Liver (tissue), 8 donors: ENCODE measurements at regions not wholly inside any gene's neighbourhood (a gene's known extent, or its start where the extent isn't known, plus 50 kb on each side); places are given as distances from the start of the nearest gene placed in this dataset.

Source experiments
- DNase-seq: peaks from one replicate; pipeline ENCODE4 v3.0.0-alpha.2; 2017; ENCODE audit warnings: low spot score
- H3K27ac ChIP-seq, 2 donors: one replicate each; pipeline ENCODE4 v1.7.0; 2013; ENCODE audit warnings: inconsistent platforms in 2 of 2, low read length in 2 of 2, control low read depth in 1 of 2, low read depth in 1 of 2, mild to moderate bottlenecking in 1 of 2
- H3K27me3 ChIP-seq, 4 donors: one replicate each; pipeline versions ENCODE4 v1.6.1 to v1.7.0; 2013; ENCODE audit warnings: low read length in 3 of 4, inconsistent platforms in 1 of 4, mild to moderate bottlenecking in 1 of 4, moderate library complexity in 1 of 4; ENCODE audit not compliant: control insufficient read depth in 4 of 4, insufficient read depth in 4 of 4
- H3K36me3 ChIP-seq, 4 donors: one replicate each; pipeline versions ENCODE4 v1.6.1 to v1.7.0; 2013; ENCODE audit warnings: low read length in 3 of 4, mild to moderate bottlenecking in 3 of 4, low read depth in 1 of 4, moderate library complexity in 1 of 4; ENCODE audit not compliant: control insufficient read depth in 4 of 4, insufficient read depth in 3 of 4
- H3K4me1 ChIP-seq, 4 donors: one replicate each; pipeline versions ENCODE4 v1.6.1 to v1.7.0; 2013; ENCODE audit warnings: low read length in 3 of 4, mild to moderate bottlenecking in 3 of 4, moderate library complexity in 1 of 4; ENCODE audit not compliant: control insufficient read depth in 4 of 4, insufficient read depth in 4 of 4
- H3K4me3 ChIP-seq, 3 donors: one replicate each; pipeline versions ENCODE4 v1.6.1 to v1.7.0; 2013; ENCODE audit warnings: low read length in 3 of 3, control low read depth in 1 of 3, low read depth in 1 of 3, mild to moderate bottlenecking in 1 of 3
- H3K9ac ChIP-seq, 2 donors: one replicate each; pipeline ENCODE4 v1.7.0; 2013; ENCODE audit warnings: low read length in 2 of 2, mild to moderate bottlenecking in 2 of 2, moderate library complexity in 2 of 2, control low read depth in 1 of 2, low read depth in 1 of 2
- H3K9me3 ChIP-seq, 4 donors: one replicate each; pipeline versions ENCODE4 v1.6.1 to v1.7.0; 2013; ENCODE audit warnings: low read length in 3 of 4; ENCODE audit not compliant: control insufficient read depth in 4 of 4
- ATF3 ChIP-seq: IDR thresholded peaks from 2 replicates; pipeline ENCODE4 v1.6.1; 2016; ENCODE audit warnings: antibody characterized with exemption
- CTCF ChIP-seq: fragments of 150-350 bp; IDR thresholded peaks from 2 replicates; pipeline ENCODE4 v1.5.1; 2017; ENCODE audit warnings: improper control_type of control experiment, low read depth, low read length; ENCODE audit not compliant: missing input control
- EGR1 ChIP-seq, 2 donors: IDR thresholded peaks; 2 replicates each; pipeline ENCODE4 v1.6.1; 2016 to 2018; ENCODE audit warnings: antibody characterized with exemption in 2 of 2, low read depth in 2 of 2
- FOXA1 ChIP-seq: IDR thresholded peaks from 2 replicates; pipeline ENCODE4 v1.6.1; 2016; ENCODE audit warnings: antibody characterized with exemption
- FOXA2 ChIP-seq: IDR thresholded peaks from 2 replicates; pipeline ENCODE4 v1.6.1; 2016; ENCODE audit warnings: antibody characterized with exemption
- GABPA ChIP-seq, 2 donors: IDR thresholded peaks in 1 of 2; conservative IDR thresholded peaks in 1 of 2; 2 replicates each; pipeline ENCODE4 v1.6.1; 2016; ENCODE audit warnings: antibody characterized with exemption in 2 of 2, mild to moderate bottlenecking in 1 of 2, moderate library complexity in 1 of 2
- HNF4A ChIP-seq, 2 donors: conservative IDR thresholded peaks; 2 replicates each; pipeline ENCODE4 v1.6.1; 2016; ENCODE audit warnings: antibody characterized with exemption in 2 of 2, mild to moderate bottlenecking in 2 of 2
- HNF4G ChIP-seq: IDR thresholded peaks from 2 replicates; pipeline ENCODE4 v1.6.1; 2016; ENCODE audit warnings: antibody characterized with exemption
- JUND ChIP-seq, 2 donors: IDR thresholded peaks; 2 replicates each; pipeline ENCODE4 v1.6.1; 2016; ENCODE audit warnings: antibody characterized with exemption in 2 of 2
- MAX ChIP-seq: IDR thresholded peaks from 2 replicates; pipeline ENCODE4 v1.6.1; 2016; ENCODE audit warnings: antibody characterized with exemption
- NR2F2 ChIP-seq: IDR thresholded peaks from 2 replicates; pipeline ENCODE4 v1.6.1; 2016; ENCODE audit warnings: antibody characterized with exemption
- RAD21 ChIP-seq, 2 donors: IDR thresholded peaks; 2 replicates each; pipeline ENCODE4 v1.6.1; 2016; ENCODE audit warnings: antibody characterized with exemption in 2 of 2, mild to moderate bottlenecking in 2 of 2
- REST ChIP-seq: IDR thresholded peaks from 2 replicates; pipeline ENCODE4 v1.6.1; 2016; ENCODE audit warnings: antibody characterized with exemption, mild to moderate bottlenecking
- RXRA ChIP-seq, 2 donors: IDR thresholded peaks; 2 replicates each; pipeline ENCODE4 v1.6.1; 2017 to 2018; ENCODE audit warnings: antibody characterized with exemption in 2 of 2, mild to moderate bottlenecking in 1 of 2
- SP1 ChIP-seq: IDR thresholded peaks from 2 replicates; pipeline ENCODE4 v1.6.1; 2018; ENCODE audit warnings: antibody characterized with exemption, mild to moderate bottlenecking
- TAF1 ChIP-seq: conservative IDR thresholded peaks from 2 replicates; pipeline ENCODE4 v1.6.1; 2016; ENCODE audit warnings: antibody characterized with exemption, mild to moderate bottlenecking
- YY1 ChIP-seq: IDR thresholded peaks from 2 replicates; pipeline ENCODE4 v1.6.1; 2016; ENCODE audit warnings: antibody characterized with exemption, mild to moderate bottlenecking
- ZBTB33 ChIP-seq: IDR thresholded peaks from 2 replicates; pipeline ENCODE4 v1.6.1; 2016; ENCODE audit warnings: antibody characterized with exemption
- WGBS: extraction: QIAGEN DNeasy Blood & Tissue Kit; methylation state at CpG from one replicate; pipeline ENCODE4 v1.1.7; 2013; 5-methylcytosine and 5-hydroxymethylcytosine counted together
- donor health status: healthy.
- donor health status: healthy.
- donor health status: healthy.
- donor health status: healthy.
- donor health status: healthy.

GRCh38 chr10:78483641-78484040, 450.0 kb downstream of the RPS24 start:
- no peak for TF ChIP-seq TAF1
- TF ChIP-seq EGR1 (IDR thresholded peaks at IDR 0.05; ENCODE audit: low read depth in 2 of 2), result no peak
- no peak for TF ChIP-seq RXRA (IDR thresholded peaks at IDR 0.05)
- TF ChIP-seq MAX, result no peak
- no peak for TF ChIP-seq ZBTB33
- TF ChIP-seq HNF4G, result no peak
- no peak for TF ChIP-seq REST
- TF ChIP-seq JUND (IDR thresholded peaks at IDR 0.05), result no peak
- no peak for TF ChIP-seq GABPA (IDR thresholded peaks at IDR 0.05 in 1 of 2, conservative IDR thresholded peaks at IDR 0.05 in 1 of 2)
- no peak for TF ChIP-seq ATF3
- TF ChIP-seq YY1, result no peak
- no peak for TF ChIP-seq SP1
- no peak for TF ChIP-seq FOXA1
- TF ChIP-seq HNF4A (conservative IDR thresholded peaks at IDR 0.05), result no peak
- no peak for TF ChIP-seq NR2F2
- TF ChIP-seq CTCF, result no peak
- no peak for TF ChIP-seq RAD21 (IDR thresholded peaks at IDR 0.05)
- no peaks in the 10 kb centered on the region for H3K36me3 ChIP-seq
- DNase-seq, result no peak
- H3K27ac ChIP-seq, result no peak overlapping the region
- WGBS, result 92% methylated on average over 3 of the region's 3 CpGs
- no peaks in the 10 kb centered on the region for H3K9me3 ChIP-seq
- H3K4me1 ChIP-seq, result no peaks in the 10 kb centered on the region
- H3K9ac ChIP-seq, result no peak overlapping the region
- no peaks in the 10 kb centered on the region for H3K27me3 ChIP-seq
- no peak overlapping the region for H3K4me3 ChIP-seq

- DNase-seq, result no peak
- H3K27me3 ChIP-seq, result peaks cover 0 to 4% (median 0%) of the 10 kb centered on the region in 4 donors
- H3K9me3 ChIP-seq, result peaks cover 0 to 4% (median 3%) of the 10 kb centered on the region in 4 donors
- H3K9ac ChIP-seq, result no peak overlapping the region
- TF ChIP-seq HNF4G (no peak), RAD21 (IDR thresholded peaks at IDR 0.05) (no peak), FOXA2 (no peak), FOXA1 (no peak), EGR1 (IDR thresholded peaks at IDR 0.05; ENCODE audit: low read depth in 2 of 2) (no peak), HNF4A (conservative IDR thresholded peaks at IDR 0.05) (no peak), SP1 (no peak), JUND (IDR thresholded peaks at IDR 0.05) (no peak), ATF3 (no peak)
- H3K4me1 ChIP-seq, result no peaks in the 10 kb centered on the region
- 76% methylated on average over 1 of the region's 1 CpG for WGBS
- no peaks in the 10 kb centered on the region for H3K36me3 ChIP-seq
- no peak overlapping the region for H3K4me3 ChIP-seq
- no peak overlapping the region for H3K27ac ChIP-seq
These were observed 455.4 kb downstream of the RPS24 start for GRCh38 chr10:78489034-78489433.
